Keratinocyte (primary cell): ENCODE measurements at regions not wholly inside any gene's neighbourhood (a gene's known extent, or its start where the extent isn't known, plus 50 kb on each side); places are given as distances from the start of the nearest gene placed in this dataset.

Experiments
- EZH2 ChIP-seq: IDR thresholded peaks from one replicate; pipeline ENCODE4 v1.6.1; 2012; ENCODE audit warnings: inconsistent platforms, mild to moderate bottlenecking, low read length, moderate library complexity
- TF ChIP-seq, protein P1 (sequence below), 3 experiments: IDR thresholded peaks in 1 of 3; conservative IDR thresholded peaks in 1 of 3; optimal IDR thresholded peaks in 1 of 3; 2 replicates in 2 of 3; 3 replicates in 1 of 3; pipeline versions ENCODE3 to v1.5.1; 2011; ENCODE audit warnings: low read length in 3 of 3, mild to moderate bottlenecking in 3 of 3, moderate library complexity in 2 of 3, control low read depth in 1 of 3, inconsistent platforms in 1 of 3; ENCODE audit not compliant: insufficient read depth in 2 of 3; ENCODE audit errors: extremely low read depth in 1 of 3

DNA sequence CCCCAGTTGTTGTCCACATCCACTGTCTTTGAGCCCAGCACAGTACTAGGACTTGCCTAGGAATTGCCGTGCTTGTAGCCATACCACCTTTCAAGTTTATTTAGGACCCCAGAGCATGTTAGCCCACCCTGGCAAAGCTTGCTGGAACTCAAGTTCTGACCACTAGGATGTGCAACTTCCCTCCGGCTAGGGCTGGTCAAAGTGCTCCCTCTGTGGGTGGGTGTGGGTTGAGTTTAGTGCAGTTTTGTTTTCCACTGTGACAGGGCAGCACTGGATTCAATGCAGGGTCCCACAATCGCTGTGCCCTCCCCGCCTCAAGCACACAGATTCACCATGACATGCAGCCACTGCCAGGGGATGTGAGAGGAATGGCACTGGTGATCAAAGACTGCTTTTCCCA is 96.0 kb downstream of the RASGEF1B start:
- TF ChIP-seq, protein P1, sequence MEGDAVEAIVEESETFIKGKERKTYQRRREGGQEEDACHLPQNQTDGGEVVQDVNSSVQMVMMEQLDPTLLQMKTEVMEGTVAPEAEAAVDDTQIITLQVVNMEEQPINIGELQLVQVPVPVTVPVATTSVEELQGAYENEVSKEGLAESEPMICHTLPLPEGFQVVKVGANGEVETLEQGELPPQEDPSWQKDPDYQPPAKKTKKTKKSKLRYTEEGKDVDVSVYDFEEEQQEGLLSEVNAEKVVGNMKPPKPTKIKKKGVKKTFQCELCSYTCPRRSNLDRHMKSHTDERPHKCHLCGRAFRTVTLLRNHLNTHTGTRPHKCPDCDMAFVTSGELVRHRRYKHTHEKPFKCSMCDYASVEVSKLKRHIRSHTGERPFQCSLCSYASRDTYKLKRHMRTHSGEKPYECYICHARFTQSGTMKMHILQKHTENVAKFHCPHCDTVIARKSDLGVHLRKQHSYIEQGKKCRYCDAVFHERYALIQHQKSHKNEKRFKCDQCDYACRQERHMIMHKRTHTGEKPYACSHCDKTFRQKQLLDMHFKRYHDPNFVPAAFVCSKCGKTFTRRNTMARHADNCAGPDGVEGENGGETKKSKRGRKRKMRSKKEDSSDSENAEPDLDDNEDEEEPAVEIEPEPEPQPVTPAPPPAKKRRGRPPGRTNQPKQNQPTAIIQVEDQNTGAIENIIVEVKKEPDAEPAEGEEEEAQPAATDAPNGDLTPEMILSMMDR (optimal IDR thresholded peaks at IDR 0.05 in 1 of 3, IDR thresholded peaks at IDR 0.05 in 1 of 3, conservative IDR thresholded peaks at IDR 0.05 in 1 of 3; ENCODE audit: extremely low read depth in 1 of 3, insufficient read depth in 2 of 3, low read length in 3 of 3): no peak
- no peak for TF ChIP-seq EZH2
